Ovary (tissue), 7 donors: ENCODE measurements at regions not wholly inside any gene's neighbourhood (a gene's known extent, or its start where the extent isn't known, plus 50 kb on each side); places are given as distances from the start of the nearest gene placed in this dataset.
A peak's percentile ranks its signal among the peaks of the same experiment; 100 is the strongest.

ENCODE experiments used
- DNase-seq, 5 donors: peaks; one replicate each; pipeline ENCODE4 v3.0.0-alpha.2; 2019 to 2020
- H3K27ac ChIP-seq, 2 donors: fragments of 200-600 bp; one replicate each; pipeline versions ENCODE4 v1.5.1 to v1.8.0; 2019 to 2022
- H3K27me3 ChIP-seq: fragments of 200-600 bp; one replicate; pipeline ENCODE4 v1.8.0; 2022
- H3K36me3 ChIP-seq: fragments of 200-600 bp; sonication (generic); one replicate; pipeline ENCODE4 v1.5.1; 2019
- H3K4me1 ChIP-seq: one replicate; pipeline ENCODE4 v1.8.1; 2013; ENCODE audit warnings: mild to moderate bottlenecking, moderate library complexity; ENCODE audit not compliant: insufficient read depth
- H3K4me3 ChIP-seq: fragments of 200-600 bp; sonication (generic); one replicate; pipeline ENCODE4 v1.5.1; 2017
- H3K9me3 ChIP-seq, 2 donors: fragments of 200-600 bp in 1 of 2; sonication (generic) in 1 of 2; one replicate each; pipeline versions ENCODE4 v1.5.1 to v1.8.1; 2013 to 2019; ENCODE audit warnings: mild to moderate bottlenecking in 1 of 2, moderate library complexity in 1 of 2
- CTCF ChIP-seq, 3 donors: fragments of 450-650 bp in 2 of 3; fragments of 200-600 bp in 1 of 3; IDR thresholded peaks; one replicate each; pipeline versions ENCODE4 v1.5.1 to v1.8.0; 2016 to 2022; ENCODE audit warnings: antibody characterized with exemption in 3 of 3, mild to moderate bottlenecking in 1 of 3
- EP300 ChIP-seq: sonication (generic); formaldehyde crosslinking; IDR thresholded peaks from one replicate; pipeline ENCODE4 v1.6.1; 2017; ENCODE audit warnings: antibody characterized with exemption
- POLR2A ChIP-seq: fragments of 450-650 bp; IDR thresholded peaks from one replicate; pipeline ENCODE4 v1.6.1; 2017; ENCODE audit warnings: antibody characterized with exemption, mild to moderate bottlenecking, moderate library complexity
- WGBS, 3 donors: extraction: QIAGEN DNeasy Blood & Tissue Kit in 1 of 3; methylation state at CpG; one replicate each; pipeline versions ENCODE4 v1.1.5 to v1.1.7; 2013 to 2017; 5-methylcytosine and 5-hydroxymethylcytosine counted together
- intact Hi-C, 4 donors: fragments of 100-400 bp; cut with DNase I; formaldehyde crosslinking; loops; one replicate each; pipeline versions ENCODE4 v1.11.0 to v1.15.1; 2022 to 2023
- donor health status: DM: no; HTN: no; CAD: no; lungs with moderate emphysema.
- donor health status: DM: no; HTN: no; CAD: no.
- donor health status: Bipolar disorder and iron deficiency.
- donor health status: DM: no; HTN: no; CAD: no.
- donor health status: DM: yes; HTN: yes; CAD: no.

- intact Hi-C loops = no loop called here
- DNase-seq = no peak
- no peak overlapping the region for H3K27ac ChIP-seq
- H3K4me3 ChIP-seq = no peak overlapping the region
- H3K4me1 ChIP-seq = no peaks in the 10 kb centered on the region
- no peak for TF ChIP-seq POLR2A
- TF ChIP-seq CTCF (IDR thresholded peaks at IDR 0.05) = no peak
- no peak for TF ChIP-seq EP300
- H3K36me3 ChIP-seq = no peaks in the 10 kb centered on the region
- H3K9me3 ChIP-seq = no peaks in the 10 kb centered on the region
- no peaks in the 10 kb centered on the region for H3K27me3 ChIP-seq
Measured at GRCh38 chr5:63081402-63081801, 502.8 kb downstream of the LRRC70 start.

GRCh38 chr5:63070001-63070400 is 491.4 kb downstream of the LRRC70 start:
- H3K36me3 ChIP-seq = no peaks in the 10 kb centered on the region
- no peak overlapping the region for H3K27ac ChIP-seq
- no peak for DNase-seq
- TF ChIP-seq CTCF (IDR thresholded peaks at IDR 0.05) = no peak
- no peak for TF ChIP-seq POLR2A
- no peak for TF ChIP-seq EP300
- intact Hi-C loops = no loop called here
- H3K4me1 ChIP-seq = no peaks in the 10 kb centered on the region
- H3K27me3 ChIP-seq = no peaks in the 10 kb centered on the region
- no peak overlapping the region for H3K4me3 ChIP-seq
- no peaks in the 10 kb centered on the region for H3K9me3 ChIP-seq
- WGBS, 3 donors = 89 to 95% (median 91%) methylated on average over 3 of the region's 3 CpGs

GRCh38 chr5:63055421-63055820 is 476.8 kb downstream of the LRRC70 start:
- intact Hi-C loops = no loop called here
- no peak for TF ChIP-seq EP300
- no peak for TF ChIP-seq CTCF (IDR thresholded peaks at IDR 0.05)
- no peak for TF ChIP-seq POLR2A
- H3K4me3 ChIP-seq = no peak overlapping the region
- peaks cover 8% of the 10 kb centered on the region for H3K4me1 ChIP-seq
- no peaks in the 10 kb centered on the region for H3K27me3 ChIP-seq
- H3K27ac ChIP-seq = no peak overlapping the region
- no peaks in the 10 kb centered on the region for H3K36me3 ChIP-seq
- H3K9me3 ChIP-seq = no peaks in the 10 kb centered on the region
- DNase-seq = no peak
- WGBS, 3 donors = 77 to 91% (median 88%) methylated on average over 1 of the region's 1 CpG

GRCh38 chr5:63053019-63053638 is 474.5 kb downstream of the LRRC70 start:
- Histone ChIP-seq H3K4me3 (no peak overlapping the region), H3K9me3 (no peaks in the 10 kb centered on the region), H3K36me3 (no peaks in the 10 kb centered on the region), H3K27ac (peak overlapping the region in 1 of 2 donors; percentile 49), H3K27me3 (no peaks in the 10 kb centered on the region), H3K4me1 (peaks cover 8% of the 10 kb centered on the region)
- intact Hi-C loops = no loop called here
- 16 to 31% (median 23%) methylated on average over 6 of the region's 6 CpGs for WGBS, 3 donors
- DNase-seq = peak; percentile 58 to 74 (median 70)
- TF ChIP-seq EP300 (no peak), POLR2A (no peak), CTCF (IDR thresholded peaks at IDR 0.05) (no peak)
